ENCODE measurements at regions not wholly inside any gene's neighbourhood (a gene's known extent, or its start where the extent isn't known, plus 50 kb on each side); places are given as distances from the start of the nearest gene placed in this dataset.

GRCh38 chr6:138572885-138573284 is 73.6 kb upstream of the NHSL1 start:
- Mint-ChIP-seq H3K27ac (no peak overlapping the region), H3K9me3 (no peaks in the 10 kb centered on the region), H3K4me1 (peaks cover 24 to 31% of the 10 kb centered on the region in 2 experiments), H3K27me3 (ENCODE audit: low read depth) (no peaks in the 10 kb centered on the region), H3K36me3 (ENCODE audit: insufficient read depth in 1 of 3, low read depth in 3 of 3) (no peaks in the 10 kb centered on the region), H3K4me3 (peak overlapping the region in 1 of 2 experiments; percentile 31; a peak in 1 of 5 replicates)
- H4K20me1 ChIP-seq (ENCODE audit: control insufficient read depth, insufficient read depth, insufficient read length): no peaks in the 10 kb centered on the region
- H3K4me2 ChIP-seq (ENCODE audit: insufficient read depth, insufficient read length, low read length): no peak overlapping the region
- H4K5ac ChIP-seq (ENCODE audit: insufficient read length, low read depth, low read length): no peak overlapping the region
- no peak for DNase-seq
- no peak overlapping the region for H3K4ac ChIP-seq (ENCODE audit: low read depth, low read length)
- no peaks in the 10 kb centered on the region for H3K9me3 ChIP-seq (ENCODE audit: control insufficient read depth, low read depth, low read length)
- no peak overlapping the region for H2BK120ac ChIP-seq (ENCODE audit: low read depth, low read length, poor library complexity, severe bottlenecking)
- H2BK15ac ChIP-seq (ENCODE audit: low read depth, low read length): no peak overlapping the region
- no peaks in the 10 kb centered on the region for H3K27me3 ChIP-seq (ENCODE audit: insufficient read depth, low read length)
- no peak overlapping the region for H2AFZ ChIP-seq (ENCODE audit: low read length)
- H3K23ac ChIP-seq (ENCODE audit: insufficient read length, low read depth, low read length): no peak overlapping the region
- no peak overlapping the region for H3K27ac ChIP-seq (ENCODE audit: insufficient read length, low read depth, low read length)
- H2BK12ac ChIP-seq (ENCODE audit: insufficient read length, low read depth, low read length): no peak overlapping the region
- no peak overlapping the region for H4K91ac ChIP-seq (ENCODE audit: insufficient read length, low read depth, low read length)
- peaks cover 9% of the 10 kb centered on the region for H3K23me2 ChIP-seq (ENCODE audit: insufficient read length, low read depth, low read length, poor library complexity, severe bottlenecking)
- peaks cover 4% of the 10 kb centered on the region; the same call in 1 of the 2 replicates for H3K79me2 ChIP-seq (ENCODE audit: insufficient read depth, low read length)
- H2BK5ac ChIP-seq (ENCODE audit: insufficient read length, low read length): no peak overlapping the region
- H2BK20ac ChIP-seq (ENCODE audit: low read depth, low read length, poor library complexity, severe bottlenecking): no peak overlapping the region
- no peak overlapping the region for H4K8ac ChIP-seq (replicated peaks; ENCODE audit: insufficient read length, low read depth, low read length)
- no peak overlapping the region for H3T11ph ChIP-seq (ENCODE audit: low read length)
- H3K9ac ChIP-seq (ENCODE audit: extremely low read depth, insufficient read length, low read length): no peak overlapping the region
- H3K14ac ChIP-seq (ENCODE audit: insufficient read depth, low read length): no peak overlapping the region
- TF ChIP-seq, protein P1, sequence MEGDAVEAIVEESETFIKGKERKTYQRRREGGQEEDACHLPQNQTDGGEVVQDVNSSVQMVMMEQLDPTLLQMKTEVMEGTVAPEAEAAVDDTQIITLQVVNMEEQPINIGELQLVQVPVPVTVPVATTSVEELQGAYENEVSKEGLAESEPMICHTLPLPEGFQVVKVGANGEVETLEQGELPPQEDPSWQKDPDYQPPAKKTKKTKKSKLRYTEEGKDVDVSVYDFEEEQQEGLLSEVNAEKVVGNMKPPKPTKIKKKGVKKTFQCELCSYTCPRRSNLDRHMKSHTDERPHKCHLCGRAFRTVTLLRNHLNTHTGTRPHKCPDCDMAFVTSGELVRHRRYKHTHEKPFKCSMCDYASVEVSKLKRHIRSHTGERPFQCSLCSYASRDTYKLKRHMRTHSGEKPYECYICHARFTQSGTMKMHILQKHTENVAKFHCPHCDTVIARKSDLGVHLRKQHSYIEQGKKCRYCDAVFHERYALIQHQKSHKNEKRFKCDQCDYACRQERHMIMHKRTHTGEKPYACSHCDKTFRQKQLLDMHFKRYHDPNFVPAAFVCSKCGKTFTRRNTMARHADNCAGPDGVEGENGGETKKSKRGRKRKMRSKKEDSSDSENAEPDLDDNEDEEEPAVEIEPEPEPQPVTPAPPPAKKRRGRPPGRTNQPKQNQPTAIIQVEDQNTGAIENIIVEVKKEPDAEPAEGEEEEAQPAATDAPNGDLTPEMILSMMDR (conservative IDR thresholded peaks at IDR 0.05): no peak
- no peak overlapping the region for H3K18ac ChIP-seq (ENCODE audit: insufficient read length, low read depth, low read length)
- peaks cover 13% of the 10 kb centered on the region; the same call in 1 of the 2 replicates for H3K4me1 ChIP-seq (ENCODE audit: insufficient read depth, low read length)
- no peaks in the 10 kb centered on the region for H3K79me1 ChIP-seq (ENCODE audit: insufficient read depth, low read depth, low read length, poor library complexity, severe bottlenecking)
- no peak overlapping the region for H3K56ac ChIP-seq (ENCODE audit: insufficient read length, low read depth, low read length)
- no CpG with 5 or more reads among the region's 6 CpGs for WGBS (ENCODE audit: extremely low coverage, insufficient read length, low lambda C conversion rate)
- H2AK5ac ChIP-seq (ENCODE audit: insufficient read length, low read length): no peak overlapping the region
